Activated naive CD8-positive, alpha-beta T cell treated with anti-CD3 and anti-CD28 coated beads, Interleukin-2, amount 50 U/mL, for 24 hours (primary cell): ENCODE measurements at regions not wholly inside any gene's neighbourhood (a gene's known extent, or its start where the extent isn't known, plus 50 kb on each side); places are given as distances from the start of the nearest gene placed in this dataset.

Experiments
- ATAC-seq: fragments of 150-1000 bp; cut with Tn5 transposase; one replicate; pipeline ENCODE4 v1.10.0; 2021
- DNase-seq: peaks from one replicate; pipeline ENCODE4 v3.0.0; 2021
- H3K27ac Mint-ChIP-seq: one replicate; pipeline ENCODE4 v1.8.0; 2021; ENCODE audit warnings: mild to moderate bottlenecking, mixed read lengths
- H3K27me3 Mint-ChIP-seq: one replicate; pipeline ENCODE4 v1.8.0; 2021; ENCODE audit warnings: mixed read lengths
- H3K36me3 Mint-ChIP-seq: one replicate; pipeline ENCODE4 v1.8.0; 2021; ENCODE audit warnings: low read depth, mixed read lengths
- H3K4me1 Mint-ChIP-seq: one replicate; pipeline ENCODE4 v1.8.0; 2021; ENCODE audit warnings: mixed read lengths
- H3K4me3 Mint-ChIP-seq: one replicate; pipeline ENCODE4 v1.8.0; 2021; ENCODE audit warnings: mild to moderate bottlenecking, moderate library complexity, mixed read lengths
- H3K9me3 Mint-ChIP-seq: one replicate; pipeline ENCODE4 v1.8.0; 2021; ENCODE audit warnings: mixed read lengths

DNA sequence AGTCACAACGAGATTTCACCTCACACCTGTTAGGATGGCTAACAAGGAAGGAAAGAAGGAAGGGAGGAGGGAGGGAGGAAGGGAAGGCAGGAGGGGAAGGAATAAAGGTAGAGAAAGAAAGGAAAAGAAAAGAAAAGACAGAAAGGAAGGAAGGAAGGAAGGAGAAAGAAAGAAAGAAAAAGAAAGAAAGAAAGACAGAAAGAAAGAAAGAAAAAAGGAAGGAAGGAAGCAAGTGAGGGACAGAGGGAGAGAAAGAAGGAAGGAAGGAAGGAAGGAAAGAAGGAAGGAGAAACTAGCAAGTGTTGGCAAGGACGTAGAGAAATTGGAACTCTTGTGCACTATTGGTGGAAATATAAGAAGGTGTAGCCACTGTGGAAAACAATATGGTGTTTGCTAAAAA lies 52.2 kb downstream of the CCDC185 start:
- no peak overlapping the region for H3K4me3 Mint-ChIP-seq
- H3K27me3 Mint-ChIP-seq, result peaks cover 2% of the 10 kb centered on the region
- H3K27ac Mint-ChIP-seq, result no peak overlapping the region
- H3K4me1 Mint-ChIP-seq, result no peaks in the 10 kb centered on the region
- H3K36me3 Mint-ChIP-seq, result peaks cover 7% of the 10 kb centered on the region
- no peak for ATAC-seq
- peaks cover 20% of the 10 kb centered on the region for H3K9me3 Mint-ChIP-seq
- no peak for DNase-seq

DNA sequence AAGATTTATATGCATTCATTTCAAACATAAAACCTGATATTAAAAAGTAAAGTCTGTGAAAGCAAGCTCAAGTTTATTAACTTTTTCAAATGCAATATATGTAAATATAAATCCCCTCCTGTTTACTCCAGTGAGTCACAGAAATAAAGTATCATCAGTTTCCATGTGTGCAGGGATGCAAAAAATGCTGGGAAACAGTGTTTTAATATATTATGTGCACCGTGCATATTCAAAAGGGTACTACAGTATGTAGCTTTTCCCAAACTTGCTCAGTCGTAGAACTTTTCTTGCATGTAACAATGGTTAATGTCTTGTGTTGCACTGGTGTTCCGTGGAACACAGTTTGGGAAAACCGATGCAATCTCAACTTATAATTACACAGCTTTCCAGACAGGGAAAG lies 60.7 kb downstream of the CCDC185 start:
- Mint-ChIP-seq H3K4me3 (no peak overlapping the region), H3K9me3 (peaks cover 4% of the 10 kb centered on the region), H3K27me3 (no peaks in the 10 kb centered on the region), H3K27ac (no peak overlapping the region), H3K4me1 (no peaks in the 10 kb centered on the region), H3K36me3 (no peaks in the 10 kb centered on the region)
- no peak for DNase-seq
- ATAC-seq, result no peak

DNA sequence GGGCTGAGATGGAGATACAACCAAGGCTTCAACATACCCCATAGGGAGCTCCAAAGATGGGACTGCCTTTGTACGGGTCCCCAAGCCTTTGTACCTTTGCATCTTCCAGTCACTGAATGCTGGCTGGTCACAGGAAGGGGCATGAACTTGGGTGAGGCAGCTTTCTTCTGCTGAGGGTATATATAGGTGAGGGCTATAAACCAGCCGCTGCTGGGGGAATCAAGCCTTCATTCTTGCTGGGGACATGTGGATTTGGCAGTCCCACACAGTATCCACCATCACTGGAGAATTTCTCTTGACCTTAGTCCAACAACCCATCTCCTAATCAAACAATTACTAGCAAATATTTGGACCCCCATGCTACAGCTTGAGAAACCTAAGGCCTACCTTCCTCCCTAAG lies 61.7 kb downstream of the CCDC185 start:
- Mint-ChIP-seq H3K4me3 (no peak overlapping the region), H3K27ac (no peak overlapping the region), H3K36me3 (no peaks in the 10 kb centered on the region), H3K27me3 (no peaks in the 10 kb centered on the region), H3K4me1 (no peaks in the 10 kb centered on the region), H3K9me3 (peaks cover 4% of the 10 kb centered on the region)
- DNase-seq, result no peak
- ATAC-seq, result no peak

DNA sequence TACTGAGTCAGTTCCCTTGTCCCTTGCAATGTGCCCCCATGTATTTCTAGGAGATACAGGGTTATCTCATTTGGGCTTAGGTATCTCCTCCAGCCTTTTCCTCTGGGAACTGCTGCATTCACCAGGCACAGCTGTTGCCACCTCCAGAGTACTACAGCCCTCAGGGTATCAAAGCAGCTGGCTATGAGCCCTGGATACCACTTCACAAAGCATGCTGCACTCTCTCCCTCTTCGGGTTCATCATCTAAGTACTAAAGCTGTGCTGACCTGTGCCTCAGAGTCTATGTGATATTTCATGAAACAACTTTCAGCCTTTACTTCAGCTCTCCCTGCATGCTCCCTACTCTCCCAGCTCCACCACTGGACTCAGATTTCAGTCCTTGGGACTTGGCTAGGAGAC lies 62.3 kb downstream of the CCDC185 start:
- H3K27ac Mint-ChIP-seq, result no peak overlapping the region
- DNase-seq (no peak), ATAC-seq (no peak)
- H3K4me3 Mint-ChIP-seq, result no peak overlapping the region
- H3K4me1 Mint-ChIP-seq, result no peaks in the 10 kb centered on the region
- H3K9me3 Mint-ChIP-seq, result peaks cover 4% of the 10 kb centered on the region
- H3K36me3 Mint-ChIP-seq, result no peaks in the 10 kb centered on the region
- no peaks in the 10 kb centered on the region for H3K27me3 Mint-ChIP-seq

DNA sequence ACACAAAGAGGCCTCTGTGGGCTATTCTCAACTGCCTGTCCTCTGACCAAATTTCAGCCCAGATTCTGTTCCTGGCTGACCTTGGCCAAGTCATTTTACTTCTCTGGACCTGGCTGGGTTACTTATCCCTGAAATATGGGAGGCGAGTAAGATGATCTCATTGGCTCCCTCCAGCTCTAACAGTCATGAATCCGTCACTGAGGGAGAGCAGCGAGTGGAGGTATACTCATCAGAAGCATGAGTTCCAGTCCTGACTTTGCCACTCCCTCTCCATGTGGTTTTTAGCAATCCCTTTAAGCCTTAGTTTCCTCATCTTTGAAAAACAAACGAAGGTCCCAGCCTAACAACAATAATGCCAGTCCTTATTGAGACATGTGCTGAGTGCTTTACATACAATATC lies 63.5 kb downstream of the CCDC185 start:
- Mint-ChIP-seq H3K27me3 (no peaks in the 10 kb centered on the region), H3K36me3 (no peaks in the 10 kb centered on the region), H3K27ac (no peak overlapping the region), H3K9me3 (peaks cover 4% of the 10 kb centered on the region), H3K4me3 (no peak overlapping the region), H3K4me1 (no peaks in the 10 kb centered on the region)
- DNase-seq (no peak), ATAC-seq (no peak)

DNA sequence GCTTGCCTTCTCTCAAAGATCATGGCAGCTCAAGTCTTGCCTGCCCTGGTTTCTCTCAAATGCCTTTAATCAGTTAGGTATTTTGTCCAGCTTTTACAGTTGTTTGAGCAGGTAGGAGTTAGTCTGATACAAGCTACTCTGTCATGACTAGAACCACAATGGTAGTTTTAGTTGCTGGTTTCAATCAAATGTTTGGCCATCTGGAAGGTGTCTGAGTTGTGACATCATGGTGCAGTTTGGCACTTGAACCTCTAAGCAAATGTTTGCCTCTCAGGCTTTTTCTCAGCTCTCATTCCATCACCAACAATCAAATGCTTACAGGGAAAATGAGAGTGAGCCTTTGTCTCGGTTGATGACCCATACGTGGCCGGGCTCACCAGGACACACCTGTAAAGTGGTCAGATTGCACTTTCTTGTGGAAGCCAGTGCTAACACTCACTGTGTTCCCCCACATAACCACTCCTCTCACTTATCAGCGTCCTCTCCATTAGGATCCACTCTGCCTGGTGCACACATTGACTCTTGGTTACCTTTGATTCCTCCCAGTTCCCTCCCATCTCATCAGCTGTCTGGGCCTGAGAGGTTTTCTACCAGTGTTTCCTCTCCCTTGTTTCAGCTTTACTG lies 67.5 kb downstream of the CCDC185 start:
- no peak overlapping the region for H3K27ac Mint-ChIP-seq
- no peaks in the 10 kb centered on the region for H3K4me1 Mint-ChIP-seq
- DNase-seq (no peak), ATAC-seq (no peak)
- no peaks in the 10 kb centered on the region for H3K36me3 Mint-ChIP-seq
- H3K4me3 Mint-ChIP-seq, result no peak overlapping the region
- H3K27me3 Mint-ChIP-seq, result no peaks in the 10 kb centered on the region
- H3K9me3 Mint-ChIP-seq, result no peaks in the 10 kb centered on the region

- DNase-seq (no peak), ATAC-seq (no peak)
- H3K9me3 Mint-ChIP-seq, result no peaks in the 10 kb centered on the region
- no peaks in the 10 kb centered on the region for H3K36me3 Mint-ChIP-seq
- no peak overlapping the region for H3K27ac Mint-ChIP-seq
- H3K4me3 Mint-ChIP-seq, result no peak overlapping the region
- no peaks in the 10 kb centered on the region for H3K27me3 Mint-ChIP-seq
- no peaks in the 10 kb centered on the region for H3K4me1 Mint-ChIP-seq
Measured at GRCh38 chr1:223462047-223462630, 68.9 kb downstream of the CCDC185 start.

DNA sequence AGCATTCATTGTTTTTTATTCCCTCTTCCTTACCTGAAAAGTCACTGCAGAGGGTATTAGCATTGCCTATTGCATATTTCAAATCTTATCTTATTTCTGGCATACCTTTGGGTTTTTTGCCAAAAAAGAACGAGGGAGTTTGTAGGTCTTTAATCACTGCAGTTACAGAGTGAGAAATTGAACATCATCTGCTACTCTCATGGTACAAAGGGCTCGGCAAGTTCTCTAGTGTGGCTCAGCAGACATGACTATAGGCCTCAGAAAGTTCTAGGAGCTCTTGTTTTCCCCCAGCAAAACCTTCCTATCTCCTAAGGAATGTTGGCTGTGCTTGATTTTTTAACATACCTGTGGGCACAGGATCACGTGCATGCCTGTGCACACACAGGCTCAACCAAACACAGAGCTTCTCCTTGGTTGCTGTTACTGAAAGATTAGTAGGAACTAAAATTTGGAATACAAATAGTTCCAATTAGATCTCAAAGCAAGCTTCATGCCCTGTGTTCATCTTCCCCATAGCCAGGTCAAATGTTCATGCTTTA lies 69.7 kb downstream of the CCDC185 start:
- Mint-ChIP-seq H3K36me3 (no peaks in the 10 kb centered on the region), H3K27ac (no peak overlapping the region), H3K27me3 (no peaks in the 10 kb centered on the region), H3K4me1 (no peaks in the 10 kb centered on the region), H3K4me3 (no peak overlapping the region), H3K9me3 (no peaks in the 10 kb centered on the region)
- no peak for ATAC-seq
- DNase-seq, result no peak

DNA sequence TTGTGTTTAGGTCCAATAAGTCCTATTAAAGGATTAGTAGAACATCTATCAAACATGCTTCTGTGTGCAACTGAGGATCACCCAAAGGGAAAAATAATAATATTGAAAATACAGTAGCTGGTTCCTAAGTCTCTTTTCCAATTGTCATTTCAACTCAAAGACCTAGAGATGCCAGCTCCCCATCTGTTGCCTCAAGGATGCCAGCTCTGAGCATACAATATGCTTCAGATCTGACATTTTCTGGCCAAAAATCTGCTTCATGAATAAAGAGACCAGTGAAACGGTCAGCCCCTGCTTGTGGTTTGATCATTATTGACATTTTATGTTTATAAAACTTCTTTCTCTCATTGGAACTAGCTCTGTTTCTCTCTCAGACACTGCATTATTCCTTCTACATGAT lies 72.9 kb downstream of the CCDC185 start:
- Mint-ChIP-seq H3K36me3 (no peaks in the 10 kb centered on the region), H3K4me3 (no peak overlapping the region), H3K27ac (no peak overlapping the region), H3K4me1 (no peaks in the 10 kb centered on the region), H3K9me3 (no peaks in the 10 kb centered on the region), H3K27me3 (no peaks in the 10 kb centered on the region)
- no peak for DNase-seq
- no peak for ATAC-seq

DNA sequence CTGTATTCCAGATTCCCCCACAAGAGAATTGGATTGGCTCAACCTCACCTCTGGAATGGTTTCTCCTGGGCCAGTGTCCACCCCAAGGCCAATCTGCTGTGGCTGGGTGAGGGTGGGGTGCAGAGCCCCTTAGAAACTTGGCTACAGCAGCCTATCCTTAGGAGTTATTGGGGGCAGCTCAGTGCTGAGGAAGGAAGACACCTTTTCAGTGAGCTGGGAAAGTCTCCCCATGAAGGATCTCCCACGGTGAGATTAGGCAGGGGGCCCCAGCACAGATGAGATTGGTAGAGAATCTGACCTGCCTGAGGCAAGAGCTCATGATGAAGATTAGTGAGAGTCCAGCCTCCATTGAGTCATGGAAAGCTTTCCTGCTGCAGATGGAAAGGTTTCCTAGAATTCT lies 78.4 kb downstream of the CCDC185 start:
- H3K27me3 Mint-ChIP-seq, result peaks cover 5% of the 10 kb centered on the region
- ATAC-seq (no peak), DNase-seq (no peak)
- no peak overlapping the region for H3K4me3 Mint-ChIP-seq
- no peaks in the 10 kb centered on the region for H3K9me3 Mint-ChIP-seq
- H3K36me3 Mint-ChIP-seq, result no peaks in the 10 kb centered on the region
- H3K4me1 Mint-ChIP-seq, result no peaks in the 10 kb centered on the region
- H3K27ac Mint-ChIP-seq, result no peak overlapping the region

DNA sequence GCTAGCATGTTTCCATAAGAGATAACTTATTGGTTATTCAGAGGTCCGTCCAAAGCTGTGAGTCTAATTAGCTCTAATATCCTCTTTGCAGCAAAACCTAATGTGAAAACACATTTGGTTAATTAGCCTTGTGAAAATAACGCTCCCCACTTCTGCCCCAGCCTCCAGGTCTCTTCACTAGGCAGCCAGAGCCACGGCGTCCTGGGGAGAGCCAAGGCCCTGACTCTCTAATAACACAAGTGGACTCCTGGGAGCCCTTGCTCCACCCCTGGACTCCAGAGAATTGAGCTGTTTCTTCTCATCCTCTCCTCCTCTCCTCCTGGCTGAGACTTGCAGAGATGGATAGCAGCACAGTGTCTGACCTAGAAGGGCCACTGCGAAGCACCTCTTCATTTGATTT lies 78.8 kb downstream of the CCDC185 start:
- H3K27ac Mint-ChIP-seq, result no peak overlapping the region
- no peak for ATAC-seq
- no peak for DNase-seq
- H3K36me3 Mint-ChIP-seq, result no peaks in the 10 kb centered on the region
- H3K9me3 Mint-ChIP-seq, result no peaks in the 10 kb centered on the region
- no peak overlapping the region for H3K4me3 Mint-ChIP-seq
- no peaks in the 10 kb centered on the region for H3K4me1 Mint-ChIP-seq
- peaks cover 5% of the 10 kb centered on the region for H3K27me3 Mint-ChIP-seq

DNA sequence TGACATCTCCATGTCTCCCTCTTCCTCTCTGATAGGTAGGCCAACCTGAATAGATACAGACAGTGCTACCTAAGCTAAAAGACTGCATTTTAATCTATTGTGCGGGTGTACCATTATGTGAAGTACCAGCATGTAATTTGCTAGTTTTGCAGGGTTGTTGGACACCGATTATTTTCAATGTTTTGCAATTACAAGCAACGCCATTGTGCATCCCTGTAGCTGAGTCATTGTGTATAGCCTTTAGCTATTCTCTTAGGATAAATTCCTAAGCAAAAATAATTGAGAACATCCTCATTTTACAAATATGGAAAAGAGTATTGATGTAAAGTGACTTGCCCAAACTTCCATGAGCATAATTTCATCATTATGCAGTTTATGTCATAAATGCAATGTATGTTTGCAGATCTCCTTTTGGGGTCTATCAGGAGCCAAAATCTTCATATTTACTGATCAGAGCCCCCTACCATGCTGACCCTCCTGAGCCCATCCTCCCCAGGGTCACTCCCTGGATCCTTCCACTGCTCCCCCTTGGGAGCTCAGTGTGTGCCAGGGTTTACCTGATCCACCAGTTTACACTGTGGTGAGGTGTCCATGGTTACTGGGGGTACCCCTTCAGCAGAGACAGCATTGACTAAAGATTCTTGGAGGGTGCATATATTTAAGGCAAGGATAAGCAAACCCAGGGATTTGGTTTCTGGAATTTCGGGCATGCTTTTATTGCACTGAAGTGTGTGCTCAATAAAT lies 80.6 kb downstream of the CCDC185 start:
- Mint-ChIP-seq H3K4me1 (no peaks in the 10 kb centered on the region), H3K4me3 (no peak overlapping the region), H3K27me3 (peaks cover 12% of the 10 kb centered on the region), H3K9me3 (no peaks in the 10 kb centered on the region), H3K36me3 (no peaks in the 10 kb centered on the region), H3K27ac (no peak overlapping the region)
- ATAC-seq, result no peak
- DNase-seq, result no peak

DNA sequence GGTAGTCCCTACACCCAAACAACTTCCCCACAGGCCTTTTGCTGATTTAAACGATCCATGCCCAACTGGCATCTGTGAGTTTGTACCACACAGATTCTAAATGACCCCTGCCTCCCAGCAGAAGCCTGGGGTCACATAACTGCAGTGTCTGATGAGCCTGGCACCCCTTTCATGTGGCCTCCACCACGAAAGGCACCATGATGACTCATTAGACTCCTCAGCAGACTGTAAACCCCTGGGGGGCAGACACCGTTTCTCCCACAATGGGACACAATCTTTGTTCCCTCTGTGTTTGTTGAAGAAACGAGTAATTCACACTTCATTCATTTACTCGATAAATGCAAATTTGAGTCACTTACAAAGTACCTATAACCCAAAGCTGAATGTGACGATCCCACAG lies 81.6 kb downstream of the CCDC185 start:
- DNase-seq, result no peak
- ATAC-seq, result peak; percentile 46
- H3K4me3 Mint-ChIP-seq, result no peak overlapping the region
- H3K9me3 Mint-ChIP-seq, result no peaks in the 10 kb centered on the region
- H3K36me3 Mint-ChIP-seq, result no peaks in the 10 kb centered on the region
- no peak overlapping the region for H3K27ac Mint-ChIP-seq
- no peaks in the 10 kb centered on the region for H3K4me1 Mint-ChIP-seq
- H3K27me3 Mint-ChIP-seq, result peaks cover 12% of the 10 kb centered on the region

DNA sequence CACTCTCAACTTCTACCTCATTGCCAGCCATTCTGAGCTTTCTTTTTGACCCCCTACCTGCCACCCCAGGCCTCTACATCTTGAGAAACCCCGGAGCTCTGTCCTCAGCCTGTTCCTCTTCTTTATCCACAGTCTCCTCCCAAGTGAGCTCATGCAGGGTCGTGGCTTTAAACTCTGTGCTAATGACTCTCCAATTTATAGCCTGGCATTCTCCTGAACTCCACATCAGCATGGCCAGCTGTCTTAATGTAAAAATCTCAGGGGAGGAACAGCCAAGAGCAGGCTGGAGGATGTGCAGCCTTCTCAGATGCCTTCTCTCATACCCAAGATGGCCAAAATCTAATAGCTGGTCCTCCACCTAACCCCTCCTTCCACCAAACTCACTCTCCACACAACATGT lies 84.2 kb downstream of the CCDC185 start:
- Mint-ChIP-seq H3K4me1 (peaks cover 3% of the 10 kb centered on the region), H3K9me3 (no peaks in the 10 kb centered on the region), H3K36me3 (no peaks in the 10 kb centered on the region), H3K27ac (no peak overlapping the region), H3K27me3 (peaks cover 15% of the 10 kb centered on the region), H3K4me3 (no peak overlapping the region)
- ATAC-seq (no peak), DNase-seq (no peak)

- no peak overlapping the region for H3K4me3 Mint-ChIP-seq
- H3K9me3 Mint-ChIP-seq, result no peaks in the 10 kb centered on the region
- H3K36me3 Mint-ChIP-seq, result no peaks in the 10 kb centered on the region
- no peak for DNase-seq
- ATAC-seq, result no peak
- peaks cover 15% of the 10 kb centered on the region for H3K27me3 Mint-ChIP-seq
- H3K4me1 Mint-ChIP-seq, result peaks cover 8% of the 10 kb centered on the region
- H3K27ac Mint-ChIP-seq, result no peak overlapping the region
Measured at GRCh38 chr1:223478606-223479005, 85.4 kb downstream of the CCDC185 start.
